GM12878 (cell line): ENCODE measurements at regions not wholly inside any gene's neighbourhood (a gene's known extent, or its start where the extent isn't known, plus 50 kb on each side); places are given as distances from the start of the nearest gene placed in this dataset.

Source experiments
- ATAC-seq: fragments of 200-7000 bp; cut with Tn5 transposase; 3 replicates; pipeline ENCODE4 v1.9.1; 2020; ENCODE audit warnings: mild to moderate bottlenecking, moderate library complexity
- BruUV-seq: library from RNA; stranded (reverse); fragments of 400-500 nt; replicated peaks from 2 replicates; lab custom pipeline; 2021; lab: Mats Ljungman, UMichigan
- CTCF ChIA-PET: fragments of 300-600 bp; sonication (Branson Sonifier 250); formaldehyde crosslinking; extraction: SDS; loops from one replicate; lab custom pipeline; 2021; ENCODE audit warnings: inconsistent platforms; lab: Yijun Ruan, JAX
- POLR2A ChIA-PET: fragments of 350-600 bp; formaldehyde crosslinking; extraction: SDS; loops from one replicate; lab custom pipeline; 2021; ENCODE audit warnings: inconsistent platforms; lab: Charles Lee
- RAD21 ChIA-PET: fragments of 300-600 bp; sonication (Branson Sonifier 250); formaldehyde crosslinking; loops from one replicate; lab custom pipeline; 2023; ENCODE audit warnings: antibody characterized with exemption; ENCODE audit not compliant: unreplicated experiment; lab: Charles Lee
- SMC1A ChIA-PET: fragments of 300-600 bp; sonication (Branson Sonifier 250); formaldehyde crosslinking; loops from one replicate; lab custom pipeline; 2023; ENCODE audit not compliant: unreplicated experiment, uncharacterized antibody; lab: Charles Lee
- DNase-seq: peaks from one replicate; pipeline ENCODE4 v3.0.0-alpha.2; 2011; ENCODE audit warnings: low read depth, low spot score
- FAIRE-seq: peaks from 3 replicates; lab custom pipeline; 2011; peaks lifted over from hg19 to GRCh38; lab: Jason Lieb, UNC
- H2AFZ ChIP-seq: 2 replicates; pipeline ENCODE4 v1.6.0; 2011; ENCODE audit warnings: low read depth, low read length, control low read depth; ENCODE audit not compliant: control insufficient read depth
- H3K27ac ChIP-seq: 2 replicates; pipeline ENCODE4 v1.5.1; 2011; ENCODE audit warnings: control low read depth; ENCODE audit not compliant: control insufficient read depth, insufficient read depth
- H3K27me3 ChIP-seq, 2 experiments: replicated peaks in 1 of 2; 2 replicates each; pipeline versions ENCODE4 v1.6.0 to v1.6.1; 2011; ENCODE audit warnings: low read length in 1 of 2; ENCODE audit not compliant: control insufficient read depth in 2 of 2, insufficient read depth in 2 of 2
- H3K36me3 ChIP-seq, 2 experiments: 2 replicates each; pipeline ENCODE4 v1.5.1; 2011; ENCODE audit warnings: low read length in 1 of 2; ENCODE audit not compliant: control insufficient read depth in 2 of 2, insufficient read depth in 2 of 2
- H3K4me1 ChIP-seq: 2 replicates; pipeline ENCODE4 v1.6.1; 2011; ENCODE audit warnings: mild to moderate bottlenecking, low read length, moderate library complexity, mixed read lengths; ENCODE audit not compliant: control insufficient read depth, insufficient read depth
- H3K4me2 ChIP-seq: 2 replicates; pipeline ENCODE4 v1.6.0; 2011; ENCODE audit warnings: control low read depth; ENCODE audit not compliant: control insufficient read depth, insufficient read depth
- H3K4me3 ChIP-seq: fragments of 200-600 bp; sonication (generic); 2 replicates; pipeline ENCODE4 v1.5.1; 2016
- H3K79me2 ChIP-seq: 2 replicates; pipeline ENCODE4 v1.6.0; 2011; ENCODE audit warnings: low read length; ENCODE audit not compliant: control insufficient read depth, insufficient read depth
- H3K9ac ChIP-seq: 2 replicates; pipeline ENCODE4 v1.8.0; 2011; ENCODE audit warnings: low read length, control low read depth, mixed read lengths; ENCODE audit not compliant: control insufficient read depth, insufficient read depth
- H3K9me3 ChIP-seq: replicated peaks from 3 replicates; pipeline ENCODE4 v1.5.1; 2011; ENCODE audit warnings: mild to moderate bottlenecking, low read length; ENCODE audit not compliant: control insufficient read depth, insufficient read depth
- H4K20me1 ChIP-seq: 2 replicates; pipeline ENCODE4 v1.6.0; 2011; ENCODE audit not compliant: control insufficient read depth, insufficient read depth
- CBX5 ChIP-seq: sonication (generic); IDR thresholded peaks from 2 replicates; pipeline ENCODE4 v1.6.1; 2016; ENCODE audit warnings: low read depth, moderate library complexity, mild to moderate bottlenecking, inconsistent platforms
- CHD4 ChIP-seq: fragments of 200-600 bp; sonication (generic); IDR thresholded peaks from 2 replicates; pipeline ENCODE4 v1.6.1; 2016; ENCODE audit warnings: mild to moderate bottlenecking
- CREM ChIP-seq: IDR thresholded peaks from 2 replicates; pipeline ENCODE4 v1.6.1; 2014; ENCODE audit warnings: antibody characterized with exemption, low read depth
- EED ChIP-seq: sonication (generic); IDR thresholded peaks from 2 replicates; pipeline ENCODE4 v1.6.1; 2016; ENCODE audit warnings: antibody characterized with exemption, low read depth
- HDGF ChIP-seq: fragments of 450-650 bp; IDR thresholded peaks from 2 replicates; pipeline ENCODE4 v1.6.1; 2016; ENCODE audit warnings: antibody characterized with exemption
- JUNB ChIP-seq: IDR thresholded peaks from 2 replicates; pipeline ENCODE4 v1.6.1; 2016; ENCODE audit warnings: antibody characterized with exemption, mild to moderate bottlenecking
- KAT2A ChIP-seq: conservative IDR thresholded peaks from 2 replicates; pipeline ENCODE4 v1.6.1; 2011; ENCODE audit warnings: low read depth, low read length; ENCODE audit not compliant: control insufficient read depth
- LARP7 ChIP-seq: fragments of 450-650 bp; IDR thresholded peaks from 2 replicates; pipeline ENCODE4 v1.6.1; 2017; ENCODE audit warnings: mild to moderate bottlenecking
- MEF2A ChIP-seq: IDR thresholded peaks from 2 replicates; pipeline ENCODE4 v1.6.1; 2011; ENCODE audit warnings: low read depth, mild to moderate bottlenecking, low read length, moderate library complexity; ENCODE audit not compliant: insufficient read depth
- MYC ChIP-seq: IDR thresholded peaks from 2 replicates; pipeline ENCODE4 v1.6.1; 2011; ENCODE audit warnings: mild to moderate bottlenecking, low read length, moderate library complexity, inconsistent platforms; ENCODE audit not compliant: insufficient read depth, insufficient replicate concordance, insufficient read length, severe bottlenecking
- NFIC ChIP-seq: IDR thresholded peaks from 2 replicates; pipeline ENCODE4 v1.6.1; 2012; ENCODE audit warnings: low read depth, mild to moderate bottlenecking, inconsistent platforms, low read length, moderate library complexity
- NFYA ChIP-seq: IDR thresholded peaks from 2 replicates; pipeline ENCODE4 v1.6.1; 2011; ENCODE audit warnings: low read depth, mild to moderate bottlenecking, low read length, improper control_type of control experiment, borderline replicate concordance
- NR2C2 ChIP-seq: IDR thresholded peaks from 2 replicates; pipeline ENCODE4 v1.6.1; 2011; ENCODE audit warnings: borderline replicate concordance, low read depth; ENCODE audit not compliant: control insufficient read depth, insufficient read length
- PAX8 ChIP-seq: fragments of 450-650 bp; IDR thresholded peaks from 2 replicates; pipeline ENCODE4 v1.6.1; 2017; ENCODE audit warnings: mild to moderate bottlenecking, moderate library complexity
- POLR2AphosphoS5 ChIP-seq: IDR thresholded peaks from 2 replicates; pipeline ENCODE4 v1.6.1; 2011; ENCODE audit warnings: mild to moderate bottlenecking, low read length, inconsistent platforms
- SMARCA5 ChIP-seq: fragments of 450-650 bp; IDR thresholded peaks from 2 replicates; pipeline ENCODE4 v1.6.1; 2017; ENCODE audit warnings: mild to moderate bottlenecking
- WGBS: methylation state at CpG from one replicate; pipeline ENCODE4 v1.1.6; 2016; ENCODE audit warnings: low lambda C conversion rate; ENCODE audit not compliant: insufficient replicate concordance, insufficient coverage; ENCODE audit errors: missing lambda C conversion rate; 5-methylcytosine and 5-hydroxymethylcytosine counted together
- in situ Hi-C: fragments of 300-500 bp; cut with MboI; formaldehyde crosslinking; loops from 9 replicates; pipeline ENCODE4 v1.14.3; 2018; ENCODE audit warnings: mixed read lengths
- intact Hi-C: fragments of 100-400 bp; cut with micrococcal nuclease; formaldehyde crosslinking; loops from one replicate; pipeline ENCODE4 v1.14.2; 2022; ENCODE audit not compliant: unreplicated experiment
- TF ChIP-seq, protein P1 (sequence below): IDR thresholded peaks from 2 replicates; pipeline ENCODE4 v1.6.1; 2012; ENCODE audit warnings: low read length, inconsistent platforms
- TF ChIP-seq, protein P2 (sequence below): fragments of 450-650 bp; conservative IDR thresholded peaks from 2 replicates; pipeline ENCODE4 v1.6.1; 2017; ENCODE audit warnings: mild to moderate bottlenecking, moderate library complexity
- TF ChIP-seq, protein P3 (sequence below): fragments of 450-650 bp; IDR thresholded peaks from 2 replicates; pipeline ENCODE4 v1.6.1; 2016; ENCODE audit warnings: mild to moderate bottlenecking
- TF ChIP-seq, protein P4 (sequence below): fragments of 450-650 bp; IDR thresholded peaks from 2 replicates; pipeline ENCODE4 v1.6.1; 2018; ENCODE audit warnings: mild to moderate bottlenecking, low read depth, moderate library complexity; ENCODE audit not compliant: partially characterized antibody

DNA sequence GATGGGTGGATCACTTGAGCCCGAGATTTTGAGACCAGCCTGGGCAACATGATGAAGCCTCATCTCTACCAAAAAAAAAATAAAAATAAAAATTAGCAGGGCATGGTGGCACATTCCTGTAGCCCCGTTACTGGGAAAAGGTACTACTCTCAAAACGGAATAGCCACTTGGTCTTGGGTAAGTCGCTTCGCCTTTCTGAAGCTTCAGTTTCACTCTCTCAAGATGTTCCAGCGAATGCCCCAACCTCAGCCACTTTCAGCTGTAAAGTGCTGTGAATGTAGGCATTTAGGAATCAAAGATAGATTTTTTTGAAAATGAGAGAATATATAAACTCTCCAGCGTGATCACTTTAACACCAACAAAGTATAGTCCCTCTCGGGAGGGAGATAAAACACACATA lies 154.1 kb upstream of the HS3ST3A1 start:
- CTCF ChIA-PET, result no interaction called here
- DNase-seq (no peak), FAIRE-seq (no peak), ATAC-seq (no peak)
- Histone ChIP-seq H3K4me1 (no peaks in the 10 kb centered on the region), H3K9ac (no peak overlapping the region), H3K79me2 (no peaks in the 10 kb centered on the region), H3K4me2 (no peak overlapping the region), H3K27ac (no peak overlapping the region), H3K27me3 (no peaks in the 10 kb centered on the region), H4K20me1 (no peaks in the 10 kb centered on the region), H2AFZ (no peak overlapping the region), H3K36me3 (no peaks in the 10 kb centered on the region), H3K9me3 (no peaks in the 10 kb centered on the region), H3K4me3 (no peak overlapping the region)
- no TSS peak for BruUV-seq
- in situ Hi-C loops, result no loop called here
- SMC1A ChIA-PET, result no interaction called here
- intact Hi-C loops, result no loop called here
- POLR2A ChIA-PET, result no interaction called here
- TF ChIP-seq KAT2A (no peak), MYC (no peak), SMARCA5 (no peak), NFIC (no peak), CREM (no peak), POLR2AphosphoS5 (no peak), NR2C2 (no peak), CBX5 (no peak), LARP7 (no peak), CHD4 (no peak), NFYA (no peak), EED (no peak), HDGF (no peak), JUNB (no peak), PAX8 (no peak), MEF2A (no peak)
- TF ChIP-seq, protein P1, sequence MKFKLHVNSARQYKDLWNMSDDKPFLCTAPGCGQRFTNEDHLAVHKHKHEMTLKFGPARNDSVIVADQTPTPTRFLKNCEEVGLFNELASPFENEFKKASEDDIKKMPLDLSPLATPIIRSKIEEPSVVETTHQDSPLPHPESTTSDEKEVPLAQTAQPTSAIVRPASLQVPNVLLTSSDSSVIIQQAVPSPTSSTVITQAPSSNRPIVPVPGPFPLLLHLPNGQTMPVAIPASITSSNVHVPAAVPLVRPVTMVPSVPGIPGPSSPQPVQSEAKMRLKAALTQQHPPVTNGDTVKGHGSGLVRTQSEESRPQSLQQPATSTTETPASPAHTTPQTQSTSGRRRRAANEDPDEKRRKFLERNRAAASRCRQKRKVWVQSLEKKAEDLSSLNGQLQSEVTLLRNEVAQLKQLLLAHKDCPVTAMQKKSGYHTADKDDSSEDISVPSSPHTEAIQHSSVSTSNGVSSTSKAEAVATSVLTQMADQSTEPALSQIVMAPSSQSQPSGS, result no peak
- TF ChIP-seq, protein P2, sequence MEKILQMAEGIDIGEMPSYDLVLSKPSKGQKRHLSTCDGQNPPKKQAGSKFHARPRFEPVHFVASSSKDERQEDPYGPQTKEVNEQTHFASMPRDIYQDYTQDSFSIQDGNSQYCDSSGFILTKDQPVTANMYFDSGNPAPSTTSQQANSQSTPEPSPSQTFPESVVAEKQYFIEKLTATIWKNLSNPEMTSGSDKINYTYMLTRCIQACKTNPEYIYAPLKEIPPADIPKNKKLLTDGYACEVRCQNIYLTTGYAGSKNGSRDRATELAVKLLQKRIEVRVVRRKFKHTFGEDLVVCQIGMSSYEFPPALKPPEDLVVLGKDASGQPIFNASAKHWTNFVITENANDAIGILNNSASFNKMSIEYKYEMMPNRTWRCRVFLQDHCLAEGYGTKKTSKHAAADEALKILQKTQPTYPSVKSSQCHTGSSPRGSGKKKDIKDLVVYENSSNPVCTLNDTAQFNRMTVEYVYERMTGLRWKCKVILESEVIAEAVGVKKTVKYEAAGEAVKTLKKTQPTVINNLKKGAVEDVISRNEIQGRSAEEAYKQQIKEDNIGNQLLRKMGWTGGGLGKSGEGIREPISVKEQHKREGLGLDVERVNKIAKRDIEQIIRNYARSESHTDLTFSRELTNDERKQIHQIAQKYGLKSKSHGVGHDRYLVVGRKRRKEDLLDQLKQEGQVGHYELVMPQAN, result no peak
- TF ChIP-seq, protein P3, sequence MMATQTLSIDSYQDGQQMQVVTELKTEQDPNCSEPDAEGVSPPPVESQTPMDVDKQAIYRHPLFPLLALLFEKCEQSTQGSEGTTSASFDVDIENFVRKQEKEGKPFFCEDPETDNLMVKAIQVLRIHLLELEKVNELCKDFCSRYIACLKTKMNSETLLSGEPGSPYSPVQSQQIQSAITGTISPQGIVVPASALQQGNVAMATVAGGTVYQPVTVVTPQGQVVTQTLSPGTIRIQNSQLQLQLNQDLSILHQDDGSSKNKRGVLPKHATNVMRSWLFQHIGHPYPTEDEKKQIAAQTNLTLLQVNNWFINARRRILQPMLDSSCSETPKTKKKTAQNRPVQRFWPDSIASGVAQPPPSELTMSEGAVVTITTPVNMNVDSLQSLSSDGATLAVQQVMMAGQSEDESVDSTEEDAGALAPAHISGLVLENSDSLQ, result no peak
- TF ChIP-seq, protein P4, sequence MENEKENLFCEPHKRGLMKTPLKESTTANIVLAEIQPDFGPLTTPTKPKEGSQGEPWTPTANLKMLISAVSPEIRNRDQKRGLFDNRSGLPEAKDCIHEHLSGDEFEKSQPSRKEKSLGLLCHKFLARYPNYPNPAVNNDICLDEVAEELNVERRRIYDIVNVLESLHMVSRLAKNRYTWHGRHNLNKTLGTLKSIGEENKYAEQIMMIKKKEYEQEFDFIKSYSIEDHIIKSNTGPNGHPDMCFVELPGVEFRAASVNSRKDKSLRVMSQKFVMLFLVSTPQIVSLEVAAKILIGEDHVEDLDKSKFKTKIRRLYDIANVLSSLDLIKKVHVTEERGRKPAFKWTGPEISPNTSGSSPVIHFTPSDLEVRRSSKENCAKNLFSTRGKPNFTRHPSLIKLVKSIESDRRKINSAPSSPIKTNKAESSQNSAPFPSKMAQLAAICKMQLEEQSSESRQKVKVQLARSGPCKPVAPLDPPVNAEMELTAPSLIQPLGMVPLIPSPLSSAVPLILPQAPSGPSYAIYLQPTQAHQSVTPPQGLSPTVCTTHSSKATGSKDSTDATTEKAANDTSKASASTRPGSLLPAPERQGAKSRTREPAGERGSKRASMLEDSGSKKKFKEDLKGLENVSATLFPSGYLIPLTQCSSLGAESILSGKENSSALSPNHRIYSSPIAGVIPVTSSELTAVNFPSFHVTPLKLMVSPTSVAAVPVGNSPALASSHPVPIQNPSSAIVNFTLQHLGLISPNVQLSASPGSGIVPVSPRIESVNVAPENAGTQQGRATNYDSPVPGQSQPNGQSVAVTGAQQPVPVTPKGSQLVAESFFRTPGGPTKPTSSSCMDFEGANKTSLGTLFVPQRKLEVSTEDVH, result no peak
- RAD21 ChIA-PET, result no interaction called here
- 46% methylated on average over 8 of the region's 8 CpGs for WGBS
